GM18873 (cell line): ENCODE measurements at regions not wholly inside any gene's neighbourhood (a gene's known extent, or its start where the extent isn't known, plus 50 kb on each side); places are given as distances from the start of the nearest gene placed in this dataset.

ENCODE experiments used
- ATAC-seq: cut with Tn5 transposase; IDR thresholded peaks from one replicate; pipeline ENCODE4 v1.9.1; 2021; ENCODE audit warnings: mild to moderate bottlenecking, moderate library complexity, moderate number of reproducible peaks; ENCODE audit not compliant: unreplicated experiment, low FRiP score

GRCh38 chr2:204012072-204012653 lies 75.6 kb downstream of the ICOS start:
- no peak for ATAC-seq

GRCh38 chr2:204015118-204015843 lies 78.7 kb downstream of the ICOS start:
- no peak for ATAC-seq

- no peak for ATAC-seq
Measured at GRCh38 chr2:204018717-204019116, 82.2 kb downstream of the ICOS start.

GRCh38 chr2:204019572-204020501 lies 83.3 kb downstream of the ICOS start:
- ATAC-seq: peak; percentile 85

GRCh38 chr2:204021290-204022081 lies 84.9 kb downstream of the ICOS start:
- ATAC-seq: no peak

GRCh38 chr2:204022550-204022949 lies 86.0 kb downstream of the ICOS start:
- ATAC-seq: no peak

GRCh38 chr2:204023088-204023487 lies 86.5 kb downstream of the ICOS start:
- ATAC-seq: no peak

GRCh38 chr2:204024503-204024902 lies 87.9 kb downstream of the ICOS start:
- no peak for ATAC-seq

GRCh38 chr2:204024906-204025475 lies 88.4 kb downstream of the ICOS start:
- ATAC-seq: no peak

GRCh38 chr2:204026294-204026693 lies 89.7 kb downstream of the ICOS start:
- no peak for ATAC-seq

- peak; percentile 70 for ATAC-seq
Measured at GRCh38 chr2:204027091-204027490, 90.5 kb downstream of the ICOS start.

GRCh38 chr2:204030322-204030721 lies 93.8 kb downstream of the ICOS start:
- no peak for ATAC-seq

- ATAC-seq: no peak
Measured at GRCh38 chr2:204031056-204031455, 94.5 kb downstream of the ICOS start.

- no peak for ATAC-seq
Measured at GRCh38 chr2:204032301-204032700, 95.7 kb downstream of the ICOS start.

GRCh38 chr2:204033611-204034495 lies 97.3 kb downstream of the ICOS start:
- ATAC-seq: no peak

- no peak for ATAC-seq
Measured at GRCh38 chr2:204036706-204037105, 100.1 kb downstream of the ICOS start.

GRCh38 chr2:204037286-204037685 lies 100.7 kb downstream of the ICOS start:
- no peak for ATAC-seq

GRCh38 chr2:204039298-204039838 lies 102.8 kb downstream of the ICOS start:
- ATAC-seq: no peak

GRCh38 chr2:204040016-204040415 lies 103.5 kb downstream of the ICOS start:
- no peak for ATAC-seq
